Gastroesophageal sphincter (tissue), 4 donors: ENCODE measurements at regions not wholly inside any gene's neighbourhood (a gene's known extent, or its start where the extent isn't known, plus 50 kb on each side); places are given as distances from the start of the nearest gene placed in this dataset.

Experiments used
- ATAC-seq: fragments of 150-250 bp; one replicate; pipeline ENCODE4 v1.9.1; 2016; ENCODE audit warnings: mild to moderate bottlenecking, moderate library complexity
- H3K27ac ChIP-seq, 4 donors: fragments of 200-600 bp; sonication (generic) in 3 of 4; 1 replicate in 3 of 4; 2 replicates in 1 of 4; pipeline ENCODE4 v1.5.1; 2016 to 2019
- H3K27me3 ChIP-seq: fragments of 200-600 bp; sonication (generic); one replicate; pipeline ENCODE4 v1.5.1; 2019
- H3K36me3 ChIP-seq, 2 donors: fragments of 200-600 bp; sonication (generic); one replicate each; pipeline ENCODE4 v1.5.1; 2019; ENCODE audit warnings: control low read depth in 1 of 2
- H3K4me1 ChIP-seq, 3 donors: fragments of 200-600 bp; sonication (generic); 1 replicate in 2 of 3; 2 replicates in 1 of 3; pipeline ENCODE4 v1.5.1; 2016 to 2019; ENCODE audit warnings: control low read depth in 2 of 3
- H3K4me3 ChIP-seq, 2 donors: fragments of 200-600 bp; sonication (generic); one replicate each; pipeline ENCODE4 v1.5.1; 2019; ENCODE audit warnings: mild to moderate bottlenecking in 1 of 2, moderate library complexity in 1 of 2
- H3K9me3 ChIP-seq, 3 donors: fragments of 200-600 bp; sonication (generic); one replicate each; pipeline ENCODE4 v1.5.1; 2017 to 2019; ENCODE audit warnings: control low read depth in 2 of 3
- EP300 ChIP-seq: sonication (generic); formaldehyde crosslinking; IDR thresholded peaks from one replicate; pipeline ENCODE4 v1.6.1; 2017; ENCODE audit warnings: antibody characterized with exemption, mild to moderate bottlenecking
- POLR2A ChIP-seq, 2 donors: fragments of 450-650 bp; IDR thresholded peaks; one replicate each; pipeline ENCODE4 v1.6.1; 2017; ENCODE audit warnings: antibody characterized with exemption in 2 of 2, mild to moderate bottlenecking in 2 of 2, moderate library complexity in 1 of 2
- POLR2AphosphoS5 ChIP-seq: sonication (generic); formaldehyde crosslinking; IDR thresholded peaks from one replicate; pipeline ENCODE4 v1.6.1; 2017; ENCODE audit warnings: antibody characterized with exemption
- WGBS, 2 donors: methylation state at CpG; one replicate each; pipeline ENCODE4 v1.1.5; 2018; ENCODE audit warnings: low coverage in 1 of 2; 5-methylcytosine and 5-hydroxymethylcytosine counted together
- TF ChIP-seq, protein P1 (sequence below), 4 experiments: fragments of 200-600 bp in 2 of 4; fragments of 450-650 bp in 2 of 4; sonication (generic) in 1 of 4; IDR thresholded peaks; one replicate each; pipeline ENCODE4 v1.5.1; 2017 to 2019; ENCODE audit warnings: antibody characterized with exemption in 4 of 4, mild to moderate bottlenecking in 2 of 4, moderate library complexity in 2 of 4

DNA sequence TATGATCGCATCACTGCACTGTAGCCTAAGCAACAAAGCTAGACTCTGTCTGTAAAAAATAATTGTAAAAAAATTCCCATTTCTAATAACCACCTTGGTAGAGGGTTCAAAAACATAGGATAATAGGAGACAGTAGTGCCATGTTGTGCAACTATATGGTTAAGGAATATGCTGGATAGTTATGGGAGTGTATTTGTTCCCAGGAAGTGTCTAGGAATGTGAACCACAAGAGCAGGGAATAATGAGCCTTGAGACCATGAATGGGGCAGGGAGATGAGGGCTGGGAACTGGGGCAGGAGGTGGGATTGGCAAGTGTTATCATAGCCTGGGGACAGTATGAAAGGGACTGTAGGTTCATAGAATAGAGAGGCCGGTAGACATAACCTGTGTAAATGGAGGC lies 50.4 kb downstream of the RUSC2 start:
- peak overlapping the region in 3 of 4 donors; percentile 88 to 92 (median 90) for H3K27ac ChIP-seq
- no peaks in the 10 kb centered on the region for H3K27me3 ChIP-seq
- no peaks in the 10 kb centered on the region for H3K36me3 ChIP-seq
- H3K4me3 ChIP-seq: no peak overlapping the region
- ATAC-seq: no peak
- H3K4me1 ChIP-seq: peaks cover 14 to 89% (median 31%) of the 10 kb centered on the region in 3 donors
- H3K9me3 ChIP-seq: no peaks in the 10 kb centered on the region
- no peak for TF ChIP-seq POLR2A (IDR thresholded peaks at IDR 0.05)
- TF ChIP-seq EP300: no peak
- TF ChIP-seq, protein P1, sequence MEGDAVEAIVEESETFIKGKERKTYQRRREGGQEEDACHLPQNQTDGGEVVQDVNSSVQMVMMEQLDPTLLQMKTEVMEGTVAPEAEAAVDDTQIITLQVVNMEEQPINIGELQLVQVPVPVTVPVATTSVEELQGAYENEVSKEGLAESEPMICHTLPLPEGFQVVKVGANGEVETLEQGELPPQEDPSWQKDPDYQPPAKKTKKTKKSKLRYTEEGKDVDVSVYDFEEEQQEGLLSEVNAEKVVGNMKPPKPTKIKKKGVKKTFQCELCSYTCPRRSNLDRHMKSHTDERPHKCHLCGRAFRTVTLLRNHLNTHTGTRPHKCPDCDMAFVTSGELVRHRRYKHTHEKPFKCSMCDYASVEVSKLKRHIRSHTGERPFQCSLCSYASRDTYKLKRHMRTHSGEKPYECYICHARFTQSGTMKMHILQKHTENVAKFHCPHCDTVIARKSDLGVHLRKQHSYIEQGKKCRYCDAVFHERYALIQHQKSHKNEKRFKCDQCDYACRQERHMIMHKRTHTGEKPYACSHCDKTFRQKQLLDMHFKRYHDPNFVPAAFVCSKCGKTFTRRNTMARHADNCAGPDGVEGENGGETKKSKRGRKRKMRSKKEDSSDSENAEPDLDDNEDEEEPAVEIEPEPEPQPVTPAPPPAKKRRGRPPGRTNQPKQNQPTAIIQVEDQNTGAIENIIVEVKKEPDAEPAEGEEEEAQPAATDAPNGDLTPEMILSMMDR (IDR thresholded peaks at IDR 0.05): no peak
- TF ChIP-seq POLR2AphosphoS5: no peak
- 94 to 100% methylated on average over 2 of the region's 2 CpGs for WGBS, 2 donors

GRCh38 chr9:35546853-35547252 lies 56.9 kb downstream of the RUSC2 start:
- Histone ChIP-seq H3K27me3 (no peaks in the 10 kb centered on the region), H3K9me3 (no peaks in the 10 kb centered on the region), H3K36me3 (peaks cover 0 to 29% of the 10 kb centered on the region in 2 donors), H3K27ac (no peak overlapping the region), H3K4me1 (peaks cover 0 to 93% (median 12%) of the 10 kb centered on the region in 3 donors), H3K4me3 (no peak overlapping the region)
- 100% methylated on average over 1 of the region's 6 CpGs; no CpG with 5 or more reads in 1 of the 2 donors for WGBS, 2 donors
- ATAC-seq: peak; percentile 7
- TF ChIP-seq POLR2A (IDR thresholded peaks at IDR 0.05) (no peak), POLR2AphosphoS5 (no peak), EP300 (no peak)
- TF ChIP-seq, protein P1 (IDR thresholded peaks at IDR 0.05): no peak

DNA sequence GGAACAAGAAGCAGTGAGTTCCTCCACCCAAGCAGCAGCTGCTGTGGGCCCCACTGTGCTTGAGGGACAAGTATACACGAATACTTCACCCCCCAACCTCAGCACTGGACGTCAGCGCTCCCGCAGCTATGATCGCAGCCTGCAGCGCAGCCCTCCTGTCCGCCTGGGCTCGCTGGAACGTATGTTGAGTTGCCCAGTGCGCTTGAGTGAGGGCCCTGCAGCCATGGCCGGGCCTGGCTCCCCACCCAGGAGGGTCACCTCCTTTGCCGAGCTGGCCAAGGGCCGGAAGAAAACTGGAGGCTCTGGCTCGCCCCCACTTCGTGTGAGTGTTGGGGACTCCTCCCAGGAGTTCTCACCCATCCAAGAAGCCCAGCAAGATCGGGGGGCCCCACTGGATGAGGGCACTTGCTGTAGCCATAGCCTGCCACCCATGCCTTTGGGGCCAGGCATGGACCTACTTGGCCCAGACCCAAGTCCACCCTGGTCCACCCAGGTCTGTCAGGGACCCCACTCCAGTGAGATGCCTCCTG lies 57.1 kb upstream of the TESK1 start:
- peaks cover 0 to 93% (median 13%) of the 10 kb centered on the region in 3 donors for H3K4me1 ChIP-seq
- H3K27me3 ChIP-seq: no peaks in the 10 kb centered on the region
- H3K27ac ChIP-seq: peak overlapping the region in 1 of 4 donors; percentile 20
- H3K4me3 ChIP-seq: no peak overlapping the region
- peaks cover 0 to 29% of the 10 kb centered on the region in 2 donors for H3K36me3 ChIP-seq
- WGBS, 2 donors: no CpG with 5 or more reads among the region's 16 CpGs
- no peaks in the 10 kb centered on the region for H3K9me3 ChIP-seq
- TF ChIP-seq POLR2AphosphoS5: no peak
- TF ChIP-seq POLR2A (IDR thresholded peaks at IDR 0.05): no peak
- TF ChIP-seq, protein P1 (IDR thresholded peaks at IDR 0.05): no peak
- TF ChIP-seq EP300: no peak
- ATAC-seq: peak; percentile 8

DNA sequence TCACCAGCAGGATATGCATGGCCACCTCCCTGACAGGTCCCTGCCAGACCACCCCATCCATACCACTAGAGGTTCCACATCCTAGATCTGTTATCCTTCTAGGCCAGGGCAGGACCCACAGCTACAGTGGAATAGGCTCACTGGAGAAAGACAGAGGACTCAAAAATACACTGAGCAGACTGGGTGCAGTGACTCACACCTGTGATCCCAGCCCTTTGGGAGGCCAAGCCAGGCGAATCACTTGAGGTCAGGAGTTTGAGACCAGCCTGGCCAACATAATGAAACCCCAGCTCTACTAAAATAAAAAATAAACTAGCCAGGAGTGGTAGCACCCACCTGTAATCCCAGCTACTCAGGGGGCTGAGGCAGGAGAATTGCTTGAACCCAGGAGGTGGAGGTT lies 56.5 kb upstream of the TESK1 start:
- TF ChIP-seq POLR2AphosphoS5 (no peak), POLR2A (IDR thresholded peaks at IDR 0.05) (no peak), EP300 (no peak)
- TF ChIP-seq, protein P1 (IDR thresholded peaks at IDR 0.05): no peak
- ATAC-seq: peak; percentile 9
- peaks cover 0 to 29% of the 10 kb centered on the region in 2 donors for H3K36me3 ChIP-seq
- peaks cover 4 to 94% (median 19%) of the 10 kb centered on the region in 3 donors for H3K4me1 ChIP-seq
- no peaks in the 10 kb centered on the region for H3K9me3 ChIP-seq
- H3K27me3 ChIP-seq: no peaks in the 10 kb centered on the region
- no peak overlapping the region for H3K4me3 ChIP-seq
- no CpG with 5 or more reads among the region's 1 CpG for WGBS, 2 donors
- H3K27ac ChIP-seq: peak overlapping the region in 1 of 4 donors; percentile 20

GRCh38 chr9:35549441-35549840 lies 55.6 kb upstream of the TESK1 start:
- no peaks in the 10 kb centered on the region for H3K9me3 ChIP-seq
- no peak for TF ChIP-seq POLR2A (IDR thresholded peaks at IDR 0.05)
- TF ChIP-seq EP300: no peak
- TF ChIP-seq, protein P1 (IDR thresholded peaks at IDR 0.05): no peak
- TF ChIP-seq POLR2AphosphoS5: no peak
- WGBS, 2 donors: 36 to 48% methylated on average over 2 to 4 of the region's 4 CpGs
- no peak overlapping the region for H3K4me3 ChIP-seq
- ATAC-seq: no peak
- no peak overlapping the region for H3K27ac ChIP-seq
- H3K27me3 ChIP-seq: no peaks in the 10 kb centered on the region
- H3K4me1 ChIP-seq: peaks cover 5 to 94% (median 21%) of the 10 kb centered on the region in 3 donors
- H3K36me3 ChIP-seq: peaks cover 0 to 29% of the 10 kb centered on the region in 2 donors
